UCSD-AML1 (cell line): ENCODE measurements at regions not wholly inside any gene's neighbourhood (a gene's known extent, or its start where the extent isn't known, plus 50 kb on each side); places are given as distances from the start of the nearest gene placed in this dataset.

Experiments used
- DNase-seq: peaks from one replicate; lab custom pipeline; 2025; ENCODE audit not compliant: unreplicated experiment; lab: John Stamatoyannopoulos, UW

- DNase-seq = no peak
Observed at GRCh38 chr4:186886759-186887158, 163.1 kb upstream of the FAT1 start.

- DNase-seq = no peak
Observed at GRCh38 chr4:186887291-186887700, 163.6 kb upstream of the FAT1 start.

DNA sequence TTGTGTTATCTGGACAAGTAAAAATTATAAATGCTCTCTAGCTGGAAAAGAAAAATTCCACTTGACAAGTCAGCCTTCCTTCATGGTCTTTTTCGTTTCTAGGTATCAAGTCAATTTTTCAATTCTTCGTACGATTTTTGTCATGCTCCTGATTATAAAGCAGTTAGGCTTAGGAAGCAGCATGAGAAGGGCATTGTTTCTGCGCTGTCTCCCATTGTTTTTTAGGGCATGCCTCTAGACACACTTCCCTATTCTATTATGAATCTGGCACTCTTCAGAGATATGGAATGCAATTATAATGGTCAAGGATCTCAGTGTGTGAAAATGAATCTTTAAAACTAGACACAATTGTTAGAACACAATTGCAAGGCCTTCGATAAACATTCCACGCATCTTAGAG is 164.1 kb upstream of the FAT1 start:
- DNase-seq = no peak

DNA sequence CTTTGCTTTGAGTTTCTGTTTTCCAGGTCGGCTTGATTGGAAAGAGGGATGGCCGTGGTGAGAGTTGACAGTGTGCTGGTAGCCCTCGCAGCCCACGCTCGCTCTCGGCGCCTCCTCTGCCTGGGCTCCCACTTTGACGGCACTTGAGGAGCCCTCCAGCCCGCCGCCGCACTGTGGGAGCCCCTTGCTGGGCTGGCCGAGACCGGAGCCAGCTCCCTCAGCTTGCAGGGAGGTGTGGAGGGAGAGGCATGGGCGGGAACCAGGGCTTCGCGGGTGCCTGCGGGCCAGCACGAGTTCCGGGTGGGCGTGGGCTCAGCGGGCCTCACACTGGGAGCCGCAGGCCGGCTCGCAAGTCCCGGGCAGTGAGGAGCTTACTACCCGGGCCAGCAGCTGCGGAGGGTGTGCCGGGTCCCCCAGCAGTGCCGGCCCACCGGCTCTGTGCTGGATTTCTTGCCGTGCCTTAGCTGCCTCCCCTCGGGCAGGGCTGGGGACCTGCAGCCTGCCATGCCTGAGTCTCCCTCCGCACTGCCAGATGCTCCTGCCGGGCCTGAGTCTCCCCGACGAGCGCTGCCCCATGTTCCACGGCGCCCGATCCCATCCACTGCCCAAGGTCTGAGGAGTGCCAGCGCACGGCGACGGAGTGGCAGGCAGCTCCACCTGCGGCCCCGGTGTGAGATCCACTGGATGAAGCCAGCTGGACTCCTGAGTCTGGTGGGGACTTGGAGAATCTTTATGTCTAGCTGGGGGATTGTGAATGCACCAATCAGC is 166.4 kb upstream of the FAT1 start:
- no peak for DNase-seq

DNA sequence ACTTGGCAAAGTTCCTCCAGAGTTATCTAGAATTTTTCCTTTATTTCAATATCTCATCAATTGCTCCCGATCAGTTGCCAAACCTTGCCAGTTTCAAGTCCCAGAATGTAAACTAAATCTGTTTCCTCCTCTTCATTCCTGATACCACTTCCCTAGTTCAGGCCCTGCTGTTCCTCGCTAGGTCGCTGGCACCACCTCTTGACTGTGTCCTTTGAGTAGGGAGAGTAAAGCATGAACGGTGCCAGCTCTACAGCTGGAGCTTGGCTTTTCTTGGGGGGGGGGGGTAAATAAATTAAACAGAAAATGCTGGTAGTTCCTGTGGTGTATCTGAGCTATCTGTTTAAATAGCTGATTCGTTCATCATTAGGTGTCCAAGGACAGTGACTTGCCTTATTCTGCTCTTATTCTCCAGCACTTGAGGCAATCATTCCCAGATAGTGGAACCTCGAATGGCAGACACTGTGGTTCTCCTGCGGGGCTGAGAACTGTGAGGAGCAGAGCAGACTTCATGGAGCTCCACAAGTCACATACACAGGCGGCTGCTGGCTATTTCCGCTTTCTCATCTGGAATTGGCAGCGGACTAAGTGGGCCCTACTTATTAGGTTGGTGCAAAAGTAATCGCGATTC is 168.3 kb upstream of the FAT1 start:
- no peak for DNase-seq

DNA sequence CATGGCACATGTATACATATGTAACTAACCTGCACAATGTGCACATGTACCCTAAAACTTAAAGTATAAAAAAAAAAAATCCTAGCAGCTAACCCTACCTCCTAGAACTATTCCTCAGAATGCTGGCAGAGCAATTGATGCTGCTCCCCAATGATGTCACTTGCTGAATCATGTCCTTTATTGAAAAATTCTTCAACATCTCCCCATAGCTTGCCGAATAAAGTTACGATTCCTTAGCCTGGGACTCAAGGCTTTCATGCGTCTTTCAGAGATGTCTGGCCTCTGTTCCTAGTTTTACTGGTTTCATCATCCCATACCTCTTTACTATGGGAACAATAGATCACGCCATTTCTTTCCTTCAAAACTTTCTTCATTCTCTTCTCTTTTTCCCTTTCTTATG is 174.7 kb upstream of the FAT1 start:
- DNase-seq = no peak

DNA sequence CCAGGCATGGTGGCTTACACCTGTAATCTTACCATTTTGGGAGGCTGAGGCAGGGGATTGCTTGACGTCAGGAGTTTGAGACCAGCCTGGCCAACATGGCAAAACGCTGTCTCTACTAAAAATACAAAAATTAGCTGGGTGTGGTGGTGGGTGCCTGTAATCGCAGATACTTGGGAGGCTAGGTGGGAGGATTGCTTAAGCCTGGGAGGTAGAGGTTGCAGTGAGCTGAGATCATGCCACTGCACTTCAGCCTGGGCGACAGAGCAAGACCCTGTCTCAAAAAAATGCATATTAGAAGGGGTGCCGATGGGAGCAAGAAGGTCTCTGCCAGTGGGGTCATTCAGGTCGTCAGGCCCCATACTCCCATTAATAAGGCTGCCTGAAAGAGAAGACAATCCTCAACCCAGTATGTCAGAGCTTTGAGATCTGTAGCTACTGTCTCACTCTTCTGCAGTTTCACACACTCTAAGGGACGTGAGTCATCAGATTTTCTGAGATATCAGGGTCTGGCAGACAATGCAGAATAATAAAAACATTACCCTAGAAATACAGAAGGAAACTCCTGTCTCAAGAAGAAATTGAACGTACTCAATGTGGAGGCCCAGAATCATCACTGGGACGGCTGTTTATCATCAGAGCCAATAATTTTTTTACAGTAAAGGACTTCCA is 176.7 kb upstream of the FAT1 start:
- no peak for DNase-seq

DNA sequence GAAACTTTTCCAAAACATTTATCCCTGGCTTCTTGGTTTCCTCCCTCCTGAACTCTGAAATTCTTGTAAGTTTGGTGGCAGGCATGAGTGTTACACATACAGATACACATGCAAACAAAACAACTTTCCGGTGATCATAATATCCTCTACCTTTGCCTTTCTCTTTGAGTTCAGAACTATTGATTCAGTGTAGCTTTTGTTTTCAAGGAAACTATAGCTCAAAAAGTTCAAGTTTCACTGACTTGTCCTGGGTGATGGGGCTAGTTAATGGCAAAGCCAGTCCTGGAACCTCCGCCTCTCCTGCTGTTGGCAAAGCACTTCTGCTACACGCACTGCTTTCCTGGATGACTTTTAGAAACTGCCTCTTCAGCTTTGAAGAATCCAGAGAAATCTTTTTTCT is 177.3 kb upstream of the FAT1 start:
- no peak for DNase-seq

- no peak for DNase-seq
Observed at GRCh38 chr4:186901850-186902249, 178.2 kb upstream of the FAT1 start.

DNA sequence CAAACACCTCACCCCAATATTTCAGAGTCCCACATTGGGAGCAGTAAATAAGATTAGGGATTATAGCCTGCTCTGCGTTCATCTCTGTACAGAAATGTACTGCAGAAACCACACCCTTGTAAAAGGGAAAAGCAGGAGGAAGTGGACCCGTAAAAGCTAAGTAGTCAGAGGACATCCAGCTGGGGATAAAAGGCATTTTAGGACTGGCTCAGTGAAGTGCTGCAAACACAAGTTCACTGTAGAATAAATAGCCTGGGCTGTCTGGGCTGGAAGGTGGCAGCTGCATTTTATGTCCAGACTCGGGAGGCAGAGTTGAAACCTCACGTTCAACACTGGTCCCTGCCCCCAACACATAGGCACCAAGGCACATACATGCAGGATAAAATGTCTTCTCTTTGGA is 178.7 kb upstream of the FAT1 start:
- no peak for DNase-seq

DNA sequence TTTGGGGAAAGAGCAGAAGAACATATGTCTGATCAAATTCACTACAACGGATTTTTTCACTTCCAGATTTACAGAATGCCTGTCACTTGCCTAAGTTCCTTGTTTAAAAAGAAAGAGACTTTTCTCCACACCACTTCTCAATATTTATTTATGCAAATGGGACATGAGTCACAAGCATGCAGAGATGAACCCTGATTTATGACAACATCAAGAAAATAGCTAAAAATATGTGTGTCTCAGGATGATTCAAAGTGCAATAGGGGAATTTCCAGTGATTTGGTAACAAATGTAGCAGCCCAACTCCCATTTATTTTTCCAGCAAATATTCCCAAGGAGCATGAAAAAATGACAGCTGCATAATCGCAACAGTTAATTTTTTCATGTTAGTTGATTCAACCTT is 180.4 kb upstream of the FAT1 start:
- no peak for DNase-seq

GRCh38 chr4:186906722-186907121 is 183.1 kb upstream of the FAT1 start:
- no peak for DNase-seq

GRCh38 chr4:186910385-186910784 is 186.7 kb upstream of the FAT1 start:
- no peak for DNase-seq

DNA sequence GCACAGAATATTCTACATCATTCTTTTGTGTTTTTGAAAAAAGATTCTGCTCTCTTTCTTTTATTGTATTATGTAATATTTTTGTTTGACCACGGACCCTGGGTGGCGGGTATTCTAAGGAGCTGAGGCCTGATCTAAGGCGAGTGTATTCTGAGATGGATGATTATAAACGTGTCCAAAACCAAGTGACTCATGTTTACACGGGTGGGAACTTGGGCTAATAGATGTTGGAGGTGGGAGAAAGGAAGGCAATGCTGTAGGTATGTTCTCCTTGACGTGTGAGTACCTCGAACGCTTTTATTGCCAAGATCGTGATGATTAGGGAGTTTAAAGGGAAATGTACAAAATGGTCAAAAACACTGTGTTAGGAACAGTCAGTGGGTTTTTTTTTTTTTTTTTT is 188.9 kb upstream of the FAT1 start:
- DNase-seq = no peak

DNA sequence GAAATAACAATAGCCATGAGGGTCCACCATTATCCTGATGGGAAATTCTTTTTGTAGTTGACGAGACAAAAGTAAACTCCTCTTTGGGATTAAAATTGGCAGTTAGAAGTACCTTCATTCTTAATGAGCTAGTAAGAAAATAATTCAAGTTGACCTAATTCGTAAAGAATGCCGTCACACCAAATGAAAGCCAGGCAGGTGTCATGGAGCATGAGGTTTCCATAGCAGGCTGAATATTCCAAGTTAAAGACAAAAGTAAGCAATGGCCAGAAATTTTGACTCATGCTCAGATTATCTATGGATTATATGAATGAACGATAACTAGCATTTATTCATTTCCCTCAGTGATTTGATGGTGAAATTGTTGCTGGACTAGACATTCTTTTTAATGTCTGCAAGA is 192.2 kb upstream of the FAT1 start:
- no peak for DNase-seq

DNA sequence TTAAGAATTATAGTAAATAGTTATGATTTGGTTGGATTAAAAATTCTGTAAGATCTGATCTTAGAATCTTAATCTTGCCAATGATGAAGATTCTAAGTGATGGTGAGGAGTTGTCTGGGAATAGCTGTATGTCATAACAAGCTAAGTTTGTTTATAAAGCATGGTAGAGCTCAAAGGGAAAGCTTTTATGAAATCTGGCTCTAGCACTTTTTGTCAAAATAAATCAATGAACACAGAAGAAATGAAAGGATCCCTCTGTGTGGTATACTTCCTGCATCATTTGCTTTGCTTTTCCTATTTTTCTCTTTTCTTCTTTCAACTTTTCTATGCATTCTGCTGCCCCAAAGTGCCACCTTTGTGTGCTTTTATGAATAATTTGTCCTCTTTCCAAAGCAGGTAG is 193.5 kb upstream of the FAT1 start:
- DNase-seq = no peak

- no peak for DNase-seq
Observed at GRCh38 chr4:186918466-186918865, 194.8 kb upstream of the FAT1 start.

DNA sequence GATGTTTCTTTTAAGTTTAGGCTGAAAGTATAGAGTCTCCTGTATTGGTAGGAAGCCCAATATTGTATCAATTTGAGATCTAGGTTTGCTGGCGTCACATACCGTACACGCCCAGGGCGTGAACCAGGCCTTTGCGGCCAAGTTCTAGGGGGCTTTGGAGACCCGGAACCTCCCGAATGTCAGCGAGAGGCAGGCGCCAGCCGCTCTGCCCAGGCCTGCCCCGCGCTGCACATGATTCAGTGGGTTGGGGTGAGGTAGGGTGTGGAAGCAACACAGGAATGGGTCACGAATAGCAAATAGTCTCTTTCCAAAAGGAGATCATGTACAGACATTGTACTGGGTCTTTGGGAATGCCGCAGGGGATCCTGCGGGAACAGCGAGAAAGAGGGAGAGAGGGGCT is 195.7 kb upstream of the FAT1 start:
- no peak for DNase-seq

DNA sequence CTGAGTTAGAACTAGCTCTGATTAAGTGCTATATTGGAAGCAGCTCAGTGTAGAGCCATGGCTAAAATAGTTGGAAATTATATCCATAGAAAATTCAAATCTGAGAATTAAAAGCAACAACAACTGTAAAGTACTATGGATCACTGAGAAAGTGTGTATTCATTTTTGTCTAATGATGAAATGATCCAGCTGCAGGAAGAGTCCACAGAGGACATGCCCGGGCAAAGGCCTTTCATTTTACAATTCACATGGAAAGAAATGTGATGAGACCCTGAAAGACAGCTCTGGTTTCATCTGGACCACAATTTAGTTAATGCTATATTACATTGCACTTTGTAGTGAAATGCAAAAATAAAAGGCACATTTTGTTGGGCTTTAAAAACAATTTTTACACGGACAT is 196.8 kb upstream of the FAT1 start:
- no peak for DNase-seq

- no peak for DNase-seq
Observed at GRCh38 chr4:186920992-186921391, 197.3 kb upstream of the FAT1 start.

DNA sequence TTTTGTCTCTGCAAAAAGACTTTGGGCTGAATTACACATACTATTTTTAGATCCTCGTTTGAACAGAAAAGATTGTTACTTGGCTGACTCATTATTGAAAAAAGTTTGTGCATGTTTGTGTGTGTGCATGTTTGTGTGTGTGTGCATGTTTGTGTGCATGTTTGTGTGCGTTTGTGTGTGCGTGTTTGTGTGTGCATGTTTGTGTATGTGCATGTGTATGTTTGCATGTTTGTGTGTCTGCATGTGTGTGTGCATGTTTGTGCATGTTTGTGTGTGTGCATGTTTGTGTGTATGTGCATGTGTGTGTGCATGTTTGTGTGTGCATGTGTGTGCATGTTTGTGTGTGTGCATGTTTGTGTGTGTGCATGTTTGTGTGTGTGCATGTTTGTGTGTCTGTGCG is 201.1 kb upstream of the FAT1 start:
- DNase-seq = no peak

DNA sequence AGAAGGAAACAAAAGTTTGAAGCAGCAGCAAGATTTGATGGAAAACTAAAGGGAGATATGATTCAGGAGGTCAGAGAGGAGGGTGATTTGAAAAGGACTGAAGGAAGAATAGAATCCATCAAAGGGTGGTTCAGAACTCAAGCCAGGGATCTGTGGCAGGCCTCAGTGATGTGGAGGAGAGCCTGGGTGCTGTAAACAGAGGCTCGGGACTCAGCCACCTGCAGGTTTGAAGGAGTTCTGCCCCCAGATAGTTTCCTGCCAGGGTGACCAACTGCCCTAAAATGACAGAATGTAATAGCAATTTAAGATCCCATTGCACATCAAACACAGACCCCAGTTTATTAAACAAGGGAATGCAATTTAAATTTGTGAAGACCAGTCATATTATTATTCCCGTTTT is 204.0 kb upstream of the FAT1 start:
- DNase-seq = no peak
